GM21423 (cell line): ENCODE measurements at regions not wholly inside any gene's neighbourhood (a gene's known extent, or its start where the extent isn't known, plus 50 kb on each side); places are given as distances from the start of the nearest gene placed in this dataset.

Source experiments
- ATAC-seq: cut with Tn5 transposase; IDR thresholded peaks from one replicate; pipeline ENCODE4 v1.9.1; 2021; ENCODE audit warnings: mild to moderate bottlenecking, moderate library complexity; ENCODE audit not compliant: unreplicated experiment

DNA sequence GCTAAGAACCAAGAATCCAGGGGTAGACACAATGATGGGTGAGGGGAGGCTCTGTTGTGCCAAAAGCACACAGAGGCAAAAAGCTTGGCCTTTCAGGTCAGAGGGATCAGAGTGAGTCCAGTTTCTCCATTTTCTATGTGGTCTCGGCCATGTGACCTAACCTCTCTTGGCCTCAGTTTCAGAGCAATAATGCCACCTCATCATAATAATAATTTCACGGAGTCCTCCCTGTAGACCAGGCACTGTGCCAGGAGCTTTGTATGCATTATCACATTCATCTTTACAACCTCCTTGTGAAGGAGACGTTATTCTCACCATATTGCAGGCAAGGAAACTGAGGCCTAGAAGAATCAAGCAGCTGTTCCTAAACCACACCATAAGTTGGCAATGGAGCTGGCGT is 120.2 kb downstream of the WT1 start:
- no peak for ATAC-seq

DNA sequence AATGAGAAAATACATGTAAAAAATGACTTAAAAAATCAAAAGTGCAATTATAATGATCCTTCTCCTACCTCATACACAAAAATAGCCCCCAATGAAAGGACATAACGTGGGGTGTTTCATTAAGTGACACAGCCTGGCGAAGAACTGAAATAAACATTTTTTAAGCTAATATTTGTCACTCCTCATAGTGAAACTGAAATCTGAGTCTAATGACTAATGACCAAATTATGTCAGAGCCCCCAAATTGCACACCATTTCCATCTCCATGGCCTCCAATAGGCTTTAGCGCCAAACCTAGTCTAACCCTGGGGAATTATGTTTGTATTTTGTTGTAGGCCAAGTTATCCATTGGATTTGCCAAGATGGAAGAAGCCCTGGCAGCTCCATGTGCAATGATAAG is 119.1 kb downstream of the WT1 start:
- ATAC-seq = no peak

DNA sequence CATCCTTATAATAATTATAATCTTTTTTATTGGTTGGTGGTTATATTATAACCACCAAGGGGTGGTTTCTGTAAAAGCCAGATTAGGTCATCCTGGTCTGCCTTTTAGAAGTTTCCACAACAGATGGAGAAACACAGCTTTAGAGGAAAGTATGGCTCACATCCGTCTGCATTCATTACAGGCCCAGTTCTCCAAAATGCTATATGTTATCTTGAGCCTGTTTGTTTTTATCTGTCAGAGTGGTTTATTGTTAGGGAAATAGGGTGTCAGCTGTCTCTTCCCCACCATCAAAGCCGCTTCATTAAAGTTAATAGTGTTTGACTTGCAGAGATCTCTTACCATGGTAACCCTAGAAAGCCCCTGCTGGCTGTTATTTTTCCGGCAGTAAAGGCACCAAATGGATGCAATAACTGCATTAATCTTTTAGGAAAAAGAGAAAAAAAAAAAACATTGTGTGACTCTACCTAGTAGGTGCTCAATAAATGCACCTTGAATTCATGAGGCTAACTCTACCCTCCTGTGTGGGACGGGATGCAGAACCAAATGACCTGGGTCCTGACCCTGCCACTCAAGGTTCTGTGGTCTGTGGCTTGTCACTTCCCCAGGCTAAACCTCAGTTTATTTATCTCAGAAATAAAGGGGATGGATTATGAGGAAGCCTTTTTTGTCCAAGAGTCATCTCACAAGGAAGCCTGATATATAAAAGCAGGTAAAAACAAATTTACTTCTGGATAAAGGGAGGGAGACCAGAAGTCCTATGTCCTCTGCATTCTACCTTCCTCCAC is 118.3 kb downstream of the WT1 start:
- ATAC-seq = no peak

DNA sequence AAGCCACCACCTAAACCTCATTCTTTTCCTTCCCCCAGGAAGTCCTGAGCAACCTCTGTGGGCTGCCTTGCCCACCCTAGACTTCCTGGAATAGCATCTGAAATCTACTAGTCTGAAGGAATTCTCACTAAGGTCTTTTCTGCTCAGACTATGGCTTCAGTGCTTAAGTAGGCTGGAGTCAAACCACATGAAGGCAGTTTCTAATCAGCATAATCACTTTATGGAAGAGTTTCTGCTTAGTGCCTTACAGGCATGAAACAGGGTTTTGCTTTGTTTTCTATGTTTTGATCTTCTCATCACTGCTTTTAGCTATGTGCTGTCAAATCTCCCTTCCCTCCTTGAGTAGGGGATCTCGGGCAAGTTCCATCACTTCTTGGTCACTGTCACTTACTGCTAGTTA is 117.7 kb downstream of the WT1 start:
- ATAC-seq = no peak

DNA sequence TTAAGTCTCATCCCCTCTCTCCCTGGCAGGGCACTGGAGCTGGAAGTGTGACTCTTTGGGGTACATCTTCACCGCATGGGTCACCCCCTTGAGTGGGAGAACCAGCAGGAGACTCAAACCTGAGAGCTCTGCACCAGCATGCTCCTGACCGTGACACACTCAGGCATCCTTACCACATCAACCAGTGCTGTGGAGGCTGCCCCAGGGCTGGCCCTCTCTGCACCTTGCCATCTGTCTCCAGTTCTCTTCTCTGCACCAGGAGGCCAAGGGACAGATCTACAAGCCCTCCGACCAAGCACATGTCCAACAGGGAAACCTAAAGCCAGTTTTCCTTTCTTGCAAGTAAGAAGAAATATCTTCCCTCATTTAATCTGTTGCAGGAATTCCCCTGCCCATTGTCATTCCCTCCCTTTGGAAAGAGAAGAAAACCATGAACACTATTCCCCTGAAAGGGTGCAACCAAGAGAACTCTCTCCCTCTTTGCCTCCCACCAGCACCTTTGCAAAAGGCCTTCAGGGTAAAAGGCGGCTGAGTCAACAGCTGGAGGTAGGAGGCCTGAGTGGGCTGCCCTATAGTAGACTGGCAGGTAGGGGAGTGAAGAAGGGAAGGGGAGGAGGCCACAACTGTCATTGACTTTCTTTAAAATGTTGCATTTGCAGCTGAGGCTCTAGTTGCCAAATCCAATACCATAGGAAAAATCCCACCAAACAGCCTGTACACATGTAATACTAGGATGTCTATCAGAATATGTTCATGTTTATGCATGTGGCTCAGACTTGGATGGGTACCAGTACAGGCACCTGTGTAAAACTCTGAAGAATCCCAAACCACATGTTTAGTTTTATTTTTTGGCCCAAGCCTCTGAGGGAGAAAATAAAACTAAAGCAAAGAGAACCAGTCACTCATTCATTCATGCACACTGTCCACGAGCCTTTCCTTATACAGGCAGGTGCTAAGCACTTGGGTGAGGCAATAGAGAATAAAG is 117.0 kb downstream of the WT1 start:
- no peak for ATAC-seq

DNA sequence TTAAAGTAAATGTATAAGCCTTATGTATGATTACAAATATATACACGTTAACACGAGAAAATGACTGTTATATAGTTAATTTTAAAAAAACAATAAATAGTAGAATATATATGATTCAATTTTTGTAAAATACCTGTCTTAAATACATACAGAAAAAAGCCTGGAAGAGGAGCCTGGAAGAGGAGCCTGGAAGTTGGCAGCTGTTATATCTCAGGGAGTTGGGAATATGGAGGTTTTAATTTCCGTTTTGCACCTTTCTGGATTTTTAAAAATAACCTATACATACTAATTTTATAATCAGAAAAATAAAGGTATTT is 111.6 kb downstream of the WT1 start:
- no peak for ATAC-seq

DNA sequence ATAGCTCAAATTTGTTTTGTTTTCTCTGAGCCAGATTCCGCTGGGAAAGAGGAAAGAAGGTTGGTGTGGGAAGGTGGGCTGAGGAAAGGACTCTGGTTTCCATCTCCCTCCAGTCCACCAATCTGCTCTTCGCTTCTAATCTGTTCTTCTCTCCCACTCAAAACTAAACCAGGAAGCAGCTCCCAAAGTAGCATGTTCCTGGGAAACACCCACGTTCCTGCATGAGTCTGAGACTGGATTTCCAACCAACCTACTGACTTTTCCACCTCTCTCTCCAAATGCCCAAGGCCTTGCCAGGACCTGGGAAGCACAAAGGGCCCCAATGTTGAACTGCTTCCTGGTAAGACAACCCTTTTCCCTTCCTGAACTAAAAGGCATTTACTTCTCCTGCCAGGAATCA is 110.2 kb downstream of the WT1 start:
- no peak for ATAC-seq

DNA sequence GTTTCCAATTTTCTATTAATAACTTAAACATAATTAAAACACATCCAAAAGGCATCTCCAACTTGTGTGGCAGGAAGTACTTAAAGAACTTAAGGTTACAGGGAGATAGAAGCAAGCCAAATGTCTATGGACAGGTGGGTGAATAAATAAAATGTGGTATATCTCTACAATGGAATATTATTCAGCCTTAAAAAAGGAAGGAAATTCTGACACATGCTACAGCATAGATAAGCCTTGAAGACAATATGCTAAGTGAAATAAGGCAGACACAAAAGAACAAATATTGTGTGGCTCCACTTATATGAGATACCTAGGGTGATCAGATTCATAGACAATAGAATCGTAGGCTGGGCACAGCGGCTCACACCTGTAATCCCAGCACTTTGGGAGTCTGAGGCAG is 109.6 kb downstream of the WT1 start:
- ATAC-seq = no peak

DNA sequence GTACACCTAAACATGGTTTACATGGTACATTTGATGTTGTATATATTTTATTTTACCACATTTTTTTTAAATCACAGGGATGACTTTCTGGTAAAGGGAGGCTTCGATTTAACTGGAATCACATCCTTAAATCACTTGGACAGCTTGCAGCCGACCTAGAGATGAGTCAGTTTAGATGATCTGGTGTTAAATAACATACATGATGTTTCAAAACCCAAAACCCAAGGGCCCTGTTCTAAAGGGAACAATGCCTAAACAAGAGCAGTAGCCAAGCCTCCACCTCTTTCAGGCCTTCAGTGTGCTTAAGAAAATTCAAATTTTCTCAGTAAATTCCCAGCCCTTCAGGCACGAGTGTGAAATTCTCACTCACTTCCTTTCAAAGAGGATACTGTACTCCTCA is 108.8 kb downstream of the WT1 start:
- ATAC-seq = no peak

DNA sequence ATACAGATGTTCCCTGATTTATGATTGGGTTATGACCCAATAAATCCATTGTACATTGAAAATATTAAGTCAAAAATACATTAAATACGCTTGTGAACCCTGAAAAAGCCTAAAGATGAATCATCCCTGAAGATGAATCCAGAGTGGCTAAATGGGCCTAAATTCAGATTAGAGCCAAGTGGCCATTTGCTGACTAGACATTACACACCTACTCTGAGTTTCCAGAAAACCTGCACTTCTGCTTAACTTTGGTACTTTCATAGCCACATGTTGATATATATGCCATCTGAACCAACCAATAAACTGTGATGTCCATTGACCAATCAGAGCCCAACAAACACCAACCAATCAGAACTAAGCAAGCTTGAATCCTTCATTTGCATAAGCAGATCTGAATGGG is 106.9 kb downstream of the WT1 start:
- ATAC-seq = no peak

DNA sequence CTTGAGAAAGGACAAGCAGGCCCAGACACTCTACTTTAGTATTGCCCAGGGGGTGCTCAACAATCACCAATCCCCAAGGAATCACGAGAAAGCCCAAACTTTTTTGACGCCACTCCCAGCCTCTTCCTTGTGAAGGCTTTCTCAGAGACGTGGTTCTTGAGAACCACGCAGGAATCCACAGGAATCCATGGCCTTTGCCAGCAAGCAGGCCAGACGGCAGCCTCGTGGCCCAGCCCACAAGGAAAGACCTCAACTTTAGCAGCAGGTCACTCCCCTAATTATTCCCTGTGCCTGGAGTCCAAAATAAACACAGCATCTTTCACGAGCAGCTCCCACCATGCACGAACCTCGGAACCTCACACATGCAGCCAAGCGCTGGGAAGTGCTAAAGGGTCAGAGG is 104.2 kb downstream of the WT1 start:
- ATAC-seq = no peak

DNA sequence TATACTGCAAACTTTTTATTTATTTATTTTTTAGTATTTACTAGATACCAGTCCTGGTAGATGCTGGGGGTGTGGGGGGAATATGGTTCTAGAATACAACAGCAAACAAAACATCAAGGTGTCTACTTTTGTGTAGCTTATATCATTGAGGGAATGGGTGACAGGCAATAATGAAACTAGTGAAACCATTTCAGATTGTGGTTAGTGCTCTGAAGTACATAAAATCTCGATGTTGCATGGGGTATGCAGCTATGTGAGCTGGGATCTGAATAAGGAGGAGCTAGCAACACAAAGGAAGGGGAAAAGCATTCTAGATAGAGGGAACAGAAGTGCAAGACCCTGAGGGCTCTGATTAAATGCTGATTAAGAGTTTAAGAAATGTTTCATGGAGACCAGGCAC is 103.5 kb downstream of the WT1 start:
- no peak for ATAC-seq

DNA sequence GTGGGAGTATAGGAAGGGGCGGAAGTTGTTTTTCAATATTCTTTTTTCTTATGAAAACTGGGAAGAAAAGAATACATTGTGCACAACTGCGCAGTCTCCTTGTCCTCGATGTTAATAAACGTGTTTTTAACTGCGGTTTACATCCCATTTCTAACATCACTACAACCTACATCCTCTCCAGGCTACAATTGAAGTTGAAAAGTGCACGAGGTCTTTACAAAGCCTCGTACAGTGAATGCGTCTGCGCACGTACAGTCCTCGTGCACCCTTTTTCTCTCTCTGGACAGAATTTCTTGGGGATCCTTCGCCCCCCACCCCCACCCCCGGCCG is 102.4 kb downstream of the WT1 start:
- no peak for ATAC-seq

DNA sequence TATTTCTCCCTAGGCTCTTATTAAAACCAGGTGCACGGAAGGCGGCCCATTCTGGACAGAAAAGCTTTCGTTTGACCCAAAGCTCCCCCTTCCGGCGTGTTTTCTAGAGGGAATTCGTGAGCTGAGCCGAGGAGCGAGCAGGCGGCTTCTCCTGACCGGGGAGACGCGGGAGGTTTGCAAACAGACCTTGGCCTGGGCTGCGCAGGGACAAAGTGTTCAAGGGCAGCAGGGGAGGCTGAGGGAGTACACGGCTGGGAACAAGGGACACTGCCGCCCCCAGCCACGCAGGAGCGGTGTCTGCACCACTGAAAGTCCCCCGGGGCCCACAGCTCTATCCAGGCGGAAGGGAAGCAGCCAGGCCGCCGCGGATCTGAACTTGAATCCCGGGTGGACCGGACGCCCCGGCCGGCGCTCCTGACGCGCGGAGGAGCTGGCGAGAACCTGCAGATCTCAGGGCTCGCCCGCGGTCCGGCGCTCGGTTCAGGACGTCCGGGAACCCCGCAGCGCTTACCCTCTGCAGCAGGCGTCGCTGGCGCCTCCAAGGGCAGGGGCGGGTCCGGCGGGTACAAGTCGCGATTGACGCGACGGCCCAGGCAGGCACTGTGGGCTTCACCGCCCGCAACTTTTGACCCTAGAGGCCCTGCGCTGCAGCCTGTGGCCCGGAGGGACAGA is 101.9 kb downstream of the WT1 start:
- ATAC-seq = no peak

DNA sequence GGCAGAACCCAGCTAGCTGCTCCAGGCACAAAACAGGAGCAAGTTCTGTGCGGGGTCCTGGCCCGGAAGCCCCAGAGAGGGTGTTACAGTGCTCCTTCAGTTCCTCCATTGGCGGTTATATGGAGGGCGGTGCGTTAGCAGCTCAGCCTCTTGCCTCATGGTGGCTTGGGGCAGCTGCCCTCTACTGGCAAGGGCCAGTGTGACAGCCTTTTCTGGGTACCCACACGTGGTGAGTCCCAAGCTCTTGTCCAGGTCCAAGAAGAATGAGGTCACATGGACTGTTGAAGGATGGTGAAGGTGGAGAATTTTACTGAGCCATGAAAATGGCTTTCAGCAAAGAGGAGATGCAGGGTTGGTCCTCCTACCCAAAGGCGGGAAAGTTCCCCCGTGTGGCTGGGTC is 100.5 kb downstream of the WT1 start:
- ATAC-seq = no peak
